Keratinocyte (primary cell): ENCODE measurements at regions not wholly inside any gene's neighbourhood (a gene's known extent, or its start where the extent isn't known, plus 50 kb on each side); places are given as distances from the start of the nearest gene placed in this dataset.

Experiments
- DNase-seq: peaks from one replicate; pipeline ENCODE4 v3.0.0-alpha.2; 2011; ENCODE audit warnings: low read depth, missing footprints, low spot score
- FAIRE-seq: peaks from 2 replicates; lab custom pipeline; 2011; peaks lifted over from hg19 to GRCh38; lab: Jason Lieb, UNC
- H2AFZ ChIP-seq: 2 replicates; pipeline ENCODE4 v1.6.0; 2012; ENCODE audit warnings: low read length, control low read depth, inconsistent platforms; ENCODE audit not compliant: control insufficient read depth
- H3K27ac ChIP-seq: 2 replicates; pipeline ENCODE4 v1.5.1; 2011; ENCODE audit warnings: low read length; ENCODE audit not compliant: control insufficient read depth, insufficient read depth
- H3K27me3 ChIP-seq: 3 replicates; pipeline ENCODE4 v1.6.0; 2011; ENCODE audit warnings: low read length; ENCODE audit not compliant: control insufficient read depth, insufficient read depth; ENCODE audit errors: extremely low read depth
- H3K36me3 ChIP-seq, 2 experiments: 2 replicates in 1 of 2; 3 replicates in 1 of 2; pipeline ENCODE4 v1.5.1; 2011; ENCODE audit warnings: low read length in 2 of 2, mild to moderate bottlenecking in 1 of 2; ENCODE audit not compliant: control insufficient read depth in 2 of 2, insufficient read depth in 2 of 2; ENCODE audit errors: extremely low read depth in 1 of 2
- H3K4me1 ChIP-seq: 3 replicates; pipeline ENCODE4 v1.5.1; 2011; ENCODE audit warnings: low read length; ENCODE audit not compliant: control insufficient read depth, insufficient read depth; ENCODE audit errors: extremely low read depth
- H3K4me2 ChIP-seq: 3 replicates; pipeline ENCODE4 v1.6.0; 2011; ENCODE audit warnings: low read depth, low read length; ENCODE audit not compliant: control insufficient read depth, insufficient read depth; ENCODE audit errors: extremely low read depth
- H3K4me3 ChIP-seq, 3 experiments: fragments of 200-600 bp in 1 of 3; sonication (generic) in 1 of 3; 2 replicates in 2 of 3; 3 replicates in 1 of 3; pipeline ENCODE4 v1.5.1; 2011 to 2016; ENCODE audit warnings: low read length in 3 of 3, mild to moderate bottlenecking in 3 of 3, control low read depth in 2 of 3, inconsistent platforms in 1 of 3, low read depth in 1 of 3, mixed read lengths in 1 of 3, mixed run types in 1 of 3, moderate library complexity in 1 of 3; ENCODE audit not compliant: control insufficient read depth in 2 of 3, insufficient read depth in 2 of 3; ENCODE audit errors: extremely low read depth in 1 of 3
- H3K79me2 ChIP-seq: 2 replicates; pipeline ENCODE4 v1.6.0; 2012; ENCODE audit warnings: low read length; ENCODE audit not compliant: control insufficient read depth, insufficient read depth
- H3K9ac ChIP-seq: 3 replicates; pipeline ENCODE4 v1.6.0; 2011; ENCODE audit warnings: low read length; ENCODE audit not compliant: control insufficient read depth, insufficient read depth; ENCODE audit errors: extremely low read depth
- H3K9me1 ChIP-seq: 3 replicates; pipeline ENCODE4 v1.6.0; 2011; ENCODE audit warnings: low read length; ENCODE audit not compliant: control insufficient read depth, insufficient read depth; ENCODE audit errors: extremely low read depth
- H3K9me3 ChIP-seq: 2 replicates; pipeline ENCODE4 v1.5.1; 2012; ENCODE audit warnings: low read depth, low read length; ENCODE audit not compliant: control insufficient read depth
- H4K20me1 ChIP-seq: 3 replicates; pipeline ENCODE4 v1.6.0; 2011; ENCODE audit warnings: low read length; ENCODE audit not compliant: control insufficient read depth, insufficient read depth; ENCODE audit errors: extremely low read depth
- EZH2 ChIP-seq: IDR thresholded peaks from one replicate; pipeline ENCODE4 v1.6.1; 2012; ENCODE audit warnings: inconsistent platforms, mild to moderate bottlenecking, low read length, moderate library complexity
- dilution Hi-C: fragments of 300-500 bp; cut with MboI; formaldehyde crosslinking; loops from one replicate; pipeline ENCODE4 v1.7.0; 2020; ENCODE audit warnings: low sequenced_read_pairs; ENCODE audit not compliant: extremely low pct_ligation_motif_present
- TF ChIP-seq, protein P1 (sequence below), 3 experiments: IDR thresholded peaks in 1 of 3; conservative IDR thresholded peaks in 1 of 3; optimal IDR thresholded peaks in 1 of 3; 2 replicates in 2 of 3; 3 replicates in 1 of 3; pipeline versions ENCODE3 to v1.5.1; 2011; ENCODE audit warnings: low read length in 3 of 3, mild to moderate bottlenecking in 3 of 3, moderate library complexity in 2 of 3, control low read depth in 1 of 3, inconsistent platforms in 1 of 3; ENCODE audit not compliant: insufficient read depth in 2 of 3; ENCODE audit errors: extremely low read depth in 1 of 3

DNA sequence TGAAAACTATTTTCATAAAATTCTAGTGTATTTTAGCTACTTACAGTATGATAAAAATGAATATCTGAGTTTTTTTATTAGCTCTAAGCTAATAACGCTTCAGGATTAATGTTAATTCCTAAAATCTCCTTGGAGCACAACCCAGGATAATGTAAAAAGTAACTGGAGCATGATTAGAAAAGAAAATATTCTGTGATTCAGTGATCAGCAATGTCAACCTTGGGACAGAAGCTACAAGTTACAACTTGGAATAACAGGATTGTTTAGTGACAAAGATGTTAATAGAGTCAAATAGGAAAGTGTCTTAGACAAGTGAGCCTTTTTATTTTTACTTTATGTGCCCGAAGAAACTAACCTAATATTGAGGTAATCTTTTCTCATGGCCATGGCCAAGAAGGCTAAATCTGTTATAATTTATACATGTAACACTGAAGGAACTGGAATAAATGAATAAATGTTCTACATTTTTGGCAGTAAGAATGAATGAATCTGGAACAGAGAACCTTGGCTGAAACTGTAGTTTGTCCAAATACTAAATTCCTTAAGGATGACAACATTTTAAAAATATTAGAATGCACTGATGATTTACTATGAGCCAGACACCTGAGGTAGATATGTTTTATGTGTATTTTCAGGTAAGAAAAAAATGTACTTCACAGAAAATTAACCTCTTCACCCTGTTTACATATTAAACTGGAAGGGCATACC lies 994.0 kb downstream of the GRIK2 start:
- dilution Hi-C loops = no loop called here
- TF ChIP-seq, protein P1, sequence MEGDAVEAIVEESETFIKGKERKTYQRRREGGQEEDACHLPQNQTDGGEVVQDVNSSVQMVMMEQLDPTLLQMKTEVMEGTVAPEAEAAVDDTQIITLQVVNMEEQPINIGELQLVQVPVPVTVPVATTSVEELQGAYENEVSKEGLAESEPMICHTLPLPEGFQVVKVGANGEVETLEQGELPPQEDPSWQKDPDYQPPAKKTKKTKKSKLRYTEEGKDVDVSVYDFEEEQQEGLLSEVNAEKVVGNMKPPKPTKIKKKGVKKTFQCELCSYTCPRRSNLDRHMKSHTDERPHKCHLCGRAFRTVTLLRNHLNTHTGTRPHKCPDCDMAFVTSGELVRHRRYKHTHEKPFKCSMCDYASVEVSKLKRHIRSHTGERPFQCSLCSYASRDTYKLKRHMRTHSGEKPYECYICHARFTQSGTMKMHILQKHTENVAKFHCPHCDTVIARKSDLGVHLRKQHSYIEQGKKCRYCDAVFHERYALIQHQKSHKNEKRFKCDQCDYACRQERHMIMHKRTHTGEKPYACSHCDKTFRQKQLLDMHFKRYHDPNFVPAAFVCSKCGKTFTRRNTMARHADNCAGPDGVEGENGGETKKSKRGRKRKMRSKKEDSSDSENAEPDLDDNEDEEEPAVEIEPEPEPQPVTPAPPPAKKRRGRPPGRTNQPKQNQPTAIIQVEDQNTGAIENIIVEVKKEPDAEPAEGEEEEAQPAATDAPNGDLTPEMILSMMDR (optimal IDR thresholded peaks at IDR 0.05 in 1 of 3, IDR thresholded peaks at IDR 0.05 in 1 of 3, conservative IDR thresholded peaks at IDR 0.05 in 1 of 3; ENCODE audit: extremely low read depth in 1 of 3, insufficient read depth in 2 of 3, low read length in 3 of 3) = no peak
- no peak for TF ChIP-seq EZH2
- Histone ChIP-seq H3K27me3 (no peaks in the 10 kb centered on the region), H4K20me1 (no peaks in the 10 kb centered on the region), H2AFZ (peak overlapping the region; percentile 70), H3K9ac (no peak overlapping the region), H3K9me3 (no peaks in the 10 kb centered on the region), H3K4me1 (peaks cover 13% of the 10 kb centered on the region), H3K27ac (peak overlapping the region; percentile 63), H3K4me2 (peak overlapping the region; percentile 69), H3K4me3 (peak overlapping the region in 2 of 3 experiments; percentile 31 to 36), H3K9me1 (no peaks in the 10 kb centered on the region), H3K36me3 (no peaks in the 10 kb centered on the region), H3K79me2 (no peaks in the 10 kb centered on the region)
- peak; percentile 30 for DNase-seq
- FAIRE-seq = peak; percentile 43

DNA sequence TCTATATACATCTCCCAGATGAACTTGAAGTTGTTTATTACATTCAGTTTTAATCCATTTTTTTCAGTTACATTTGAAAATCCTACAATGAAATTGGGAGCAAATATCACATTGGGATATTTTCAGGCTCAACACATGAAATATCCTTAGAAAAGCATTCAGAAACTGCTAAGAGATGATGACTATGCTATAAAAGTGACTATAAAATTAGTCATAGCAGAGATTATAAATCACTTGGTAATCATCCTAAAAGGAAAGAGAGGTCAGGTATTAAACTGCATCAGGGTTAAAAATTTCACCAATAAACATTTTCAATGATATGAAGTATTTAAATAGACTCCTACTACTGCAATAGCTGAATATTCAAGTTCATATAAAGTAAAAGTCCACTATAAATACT lies 987.7 kb downstream of the GRIK2 start:
- H3K9me3 ChIP-seq = no peaks in the 10 kb centered on the region
- peaks cover 5% of the 10 kb centered on the region for H3K4me1 ChIP-seq
- DNase-seq = no peak
- no peak overlapping the region for H3K4me2 ChIP-seq
- H4K20me1 ChIP-seq = no peaks in the 10 kb centered on the region
- dilution Hi-C loops = no loop called here
- TF ChIP-seq EZH2 = no peak
- TF ChIP-seq, protein P1 (optimal IDR thresholded peaks at IDR 0.05 in 1 of 3, IDR thresholded peaks at IDR 0.05 in 1 of 3, conservative IDR thresholded peaks at IDR 0.05 in 1 of 3; ENCODE audit: extremely low read depth in 1 of 3, insufficient read depth in 2 of 3, low read length in 3 of 3) = no peak
- H3K36me3 ChIP-seq = no peaks in the 10 kb centered on the region
- H3K27me3 ChIP-seq = no peaks in the 10 kb centered on the region
- no peak for FAIRE-seq
- H2AFZ ChIP-seq = no peak overlapping the region
- no peak overlapping the region for H3K9ac ChIP-seq
- no peak overlapping the region for H3K4me3 ChIP-seq
- H3K27ac ChIP-seq = no peak overlapping the region
- H3K79me2 ChIP-seq = no peaks in the 10 kb centered on the region
- H3K9me1 ChIP-seq = no peaks in the 10 kb centered on the region
